A549 (cell line): ENCODE measurements at regions not wholly inside any gene's neighbourhood (a gene's known extent, or its start where the extent isn't known, plus 50 kb on each side); places are given as distances from the start of the nearest gene placed in this dataset.

Experiments used
- ATAC-seq, 2 experiments: fragments of 200-7000 bp in 1 of 2; fragments of >200 bp in 1 of 2; cut with Nextera tagmentation in 1 of 2; cut with Tn5 transposase in 1 of 2; 3 replicates each; pipeline versions ENCODE4 v1.8.0 to v1.9.1; 2018 to 2020; ENCODE audit warnings: mild to moderate bottlenecking in 1 of 2, moderate library complexity in 1 of 2
- CTCF ChIA-PET: fragments of 300-600 bp; sonication (Branson Sonifier 250); formaldehyde crosslinking; extraction: SDS; loops from one replicate; lab custom pipeline; 2021; ENCODE audit warnings: antibody characterized with exemption, inconsistent platforms; lab: Yijun Ruan, JAX
- POLR2A ChIA-PET: fragments of 350-600 bp; formaldehyde crosslinking; extraction: SDS; loops from one replicate; lab custom pipeline; 2021; ENCODE audit warnings: antibody characterized with exemption, inconsistent platforms; lab: Yijun Ruan, JAX
- DNase-seq, 2 experiments: peaks; one replicate each; pipeline versions ENCODE4 v3.0.0 to v3.0.0-alpha.2; 2011 to 2016; ENCODE audit warnings: low read depth in 1 of 2, low spot score in 1 of 2
- FAIRE-seq: peaks from 2 replicates; lab custom pipeline; 2011; peaks lifted over from hg19 to GRCh38; lab: Jason Lieb, UNC
- H3K27ac ChIP-seq, 2 experiments: fragments of >200 bp; sonication (Bioruptor Twin); formaldehyde crosslinking; 3 replicates each; pipeline ENCODE4 v1.5.1; 2016 to 2017
- H3K4me1 ChIP-seq: fragments of >200 bp; sonication (Bioruptor Twin); formaldehyde crosslinking; 3 replicates; pipeline ENCODE4 v1.6.1; 2016
- H3K4me2 ChIP-seq: fragments of >200 bp; sonication (Bioruptor Twin); formaldehyde crosslinking; 3 replicates; pipeline ENCODE4 v1.6.1; 2016
- H3K4me3 ChIP-seq: fragments of >200 bp; sonication (Bioruptor Twin); formaldehyde crosslinking; 3 replicates; pipeline ENCODE4 v1.5.1; 2016
- H3K9me3 ChIP-seq: fragments of >200 bp; sonication (Bioruptor Twin); formaldehyde crosslinking; 3 replicates; pipeline ENCODE4 v1.6.1; 2016
- CBX2 ChIP-seq: fragments of 200-600 bp; sonication (generic); IDR thresholded peaks from 2 replicates; pipeline ENCODE4 v1.6.1; 2016; ENCODE audit warnings: low read depth, mild to moderate bottlenecking, borderline replicate concordance
- EHF ChIP-seq: fragments of 250-450 bp; sonication (Bioruptor Pico); IDR thresholded peaks from 2 replicates; pipeline ENCODE4 v1.5.0; 2020; ENCODE audit warnings: mild to moderate bottlenecking
- FOXS1 ChIP-seq: fragments of 250-450 bp; sonication (Bioruptor Pico); IDR thresholded peaks from 2 replicates; pipeline ENCODE4 v1.5.0; 2020; ENCODE audit warnings: mild to moderate bottlenecking, moderate library complexity
- HDAC2 ChIP-seq: fragments of 200-600 bp; sonication (generic); IDR thresholded peaks from 2 replicates; pipeline ENCODE4 v1.6.1; 2016
- HEYL ChIP-seq: fragments of 250-450 bp; sonication (Bioruptor Pico); IDR thresholded peaks from 2 replicates; pipeline ENCODE4 v1.8.0; 2021; ENCODE audit warnings: mild to moderate bottlenecking, moderate library complexity
- HOXA7 ChIP-seq: fragments of 250-450 bp; sonication (Bioruptor Pico); IDR thresholded peaks from 2 replicates; pipeline ENCODE4 v1.5.0; 2020; ENCODE audit warnings: mild to moderate bottlenecking, moderate library complexity
- HOXB5 ChIP-seq: fragments of 250-450 bp; sonication (Bioruptor Pico); IDR thresholded peaks from 2 replicates; pipeline ENCODE4 v1.5.0; 2020; ENCODE audit warnings: mild to moderate bottlenecking, moderate library complexity
- JUNB ChIP-seq: fragments of >200 bp; sonication (Bioruptor Twin); formaldehyde crosslinking; IDR thresholded peaks from 2 replicates; pipeline ENCODE4 v1.6.1; 2016
- KDM5A ChIP-seq: fragments of 200-600 bp; sonication (generic); IDR thresholded peaks from 2 replicates; pipeline ENCODE4 v1.6.1; 2016; ENCODE audit warnings: antibody characterized with exemption, mild to moderate bottlenecking
- MAX ChIP-seq: IDR thresholded peaks from 2 replicates; pipeline ENCODE4 v1.6.1; 2012
- NFE2L2 ChIP-seq: fragments of 150-350 bp; conservative IDR thresholded peaks from 2 replicates; pipeline ENCODE4 v1.6.1; 2014; ENCODE audit warnings: low read length
- NPAS2 ChIP-seq: fragments of 250-450 bp; sonication (Bioruptor Pico); IDR thresholded peaks from 2 replicates; pipeline ENCODE4 v1.8.0; 2022; ENCODE audit warnings: mild to moderate bottlenecking, moderate library complexity, borderline replicate concordance
- PBX3 ChIP-seq: IDR thresholded peaks from 2 replicates; pipeline ENCODE4 v1.6.1; 2012
- POLR2A ChIP-seq: IDR thresholded peaks from 2 replicates; pipeline ENCODE4 v1.6.1; 2012; ENCODE audit warnings: mild to moderate bottlenecking, low read length
- RARB ChIP-seq: fragments of 250-450 bp; sonication (Bioruptor Pico); IDR thresholded peaks from 2 replicates; pipeline ENCODE4 v1.8.0; 2021; ENCODE audit warnings: mild to moderate bottlenecking, moderate library complexity
- RCOR1 ChIP-seq: fragments of 150-350 bp; IDR thresholded peaks from 2 replicates; pipeline ENCODE4 v1.6.1; 2014; ENCODE audit warnings: antibody characterized with exemption, low read length, low read depth
- RFX5 ChIP-seq: fragments of 450-650 bp; IDR thresholded peaks from 2 replicates; pipeline ENCODE4 v1.7.1; 2014; ENCODE audit warnings: antibody characterized with exemption, mild to moderate bottlenecking, moderate library complexity
- RNF2 ChIP-seq: fragments of 200-600 bp; sonication (generic); IDR thresholded peaks from 2 replicates; pipeline ENCODE4 v1.6.1; 2016; ENCODE audit warnings: low read depth, mild to moderate bottlenecking, antibody characterized with exemption, moderate library complexity, borderline replicate concordance
- SMC3 ChIP-seq: fragments of >200 bp; sonication (Bioruptor Twin); formaldehyde crosslinking; IDR thresholded peaks from 3 replicates; pipeline ENCODE4 v1.6.1; 2018; ENCODE audit warnings: inconsistent platforms
- SREBF2 ChIP-seq: fragments of 450-650 bp; IDR thresholded peaks from 2 replicates; pipeline ENCODE4 v1.6.1; 2014; ENCODE audit warnings: mild to moderate bottlenecking, moderate library complexity
- ZC3H11A ChIP-seq: fragments of 450-650 bp; IDR thresholded peaks from 2 replicates; pipeline ENCODE4 v1.6.1; 2014; ENCODE audit warnings: antibody characterized with exemption, mild to moderate bottlenecking
- ZFP36 ChIP-seq: fragments of 450-650 bp; IDR thresholded peaks from 2 replicates; pipeline ENCODE4 v1.6.1; 2014; ENCODE audit warnings: borderline replicate concordance; ENCODE audit not compliant: partially characterized antibody
- ZNF302 ChIP-seq: fragments of 250-450 bp; sonication (Bioruptor Pico); IDR thresholded peaks from 2 replicates; pipeline ENCODE4 v1.9.0; 2021; ENCODE audit warnings: inconsistent platforms, mild to moderate bottlenecking, moderate library complexity
- ZSCAN20 ChIP-seq: fragments of 250-450 bp; sonication (Bioruptor Pico); IDR thresholded peaks from 2 replicates; pipeline ENCODE4 v1.8.0; 2022; ENCODE audit warnings: mild to moderate bottlenecking, moderate library complexity
- WGBS: methylation state at CpG from one replicate; pipeline ENCODE4 v1.1.6; 2017; ENCODE audit errors: missing lambda C conversion rate; 5-methylcytosine and 5-hydroxymethylcytosine counted together
- TF ChIP-seq, protein P1 (sequence below): IDR thresholded peaks from 2 replicates; pipeline ENCODE4 v1.6.1; 2012; ENCODE audit warnings: low read depth, borderline replicate concordance
- TF ChIP-seq, protein P2 (sequence below): fragments of >200 bp; sonication (Bioruptor Twin); formaldehyde crosslinking; IDR thresholded peaks from 3 replicates; pipeline ENCODE4 v1.5.1; 2016
- TF ChIP-seq, protein P3 (sequence below): fragments of 200-600 bp; sonication (generic); IDR thresholded peaks from 2 replicates; pipeline ENCODE4 v1.6.1; 2016; ENCODE audit warnings: antibody characterized with exemption, mild to moderate bottlenecking, moderate library complexity
- TF ChIP-seq, protein P4 (sequence below): fragments of 150-350 bp; IDR thresholded peaks from 2 replicates; pipeline ENCODE4 v1.6.1; 2014; ENCODE audit warnings: low read depth, mild to moderate bottlenecking, low read length

DNA sequence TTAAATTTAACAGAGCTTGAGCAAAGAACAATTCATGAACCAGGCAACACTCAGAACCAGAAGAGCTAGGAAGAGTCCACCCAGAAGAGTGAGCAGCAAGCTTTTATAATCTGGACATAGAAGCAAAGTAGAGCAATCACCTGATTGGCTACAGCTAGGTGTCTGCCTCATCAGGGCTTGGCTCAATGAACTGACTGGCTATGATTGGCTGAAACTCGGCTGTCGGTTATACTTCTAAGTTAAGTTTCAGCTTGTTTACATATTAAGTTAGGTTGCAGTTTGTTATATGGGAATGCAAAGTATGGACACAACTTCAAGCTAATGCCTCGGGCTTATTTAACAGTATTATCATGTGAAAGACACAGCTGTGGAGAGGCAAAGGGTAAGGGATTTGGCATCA lies 63.2 kb upstream of the NABP1 start:
- 82% methylated on average over 3 of the region's 3 CpGs for WGBS
- POLR2A ChIA-PET = interaction anchor here (1.2 kb wide), 1 partner anchor 63 kb away, joined by 9 read pairs; the partner anchor contains the start of gene NABP1
- DNase-seq (no peak), ATAC-seq (no peak), FAIRE-seq (no peak)
- no peak overlapping the region for H3K4me3 ChIP-seq
- CTCF ChIA-PET = interaction anchor here (0.6 kb wide), 1 partner anchor 75 kb away, joined by 3 read pairs; no protein-coding TSS in a partner anchor
- H3K27ac ChIP-seq = no peak overlapping the region
- peaks cover 17% of the 10 kb centered on the region for H3K4me1 ChIP-seq
- H3K9me3 ChIP-seq = no peaks in the 10 kb centered on the region
- TF ChIP-seq JUNB = no peak
- TF ChIP-seq HEYL (CRISPR knock-in tag) = no peak
- TF ChIP-seq SMC3 = no peak
- TF ChIP-seq, protein P1, sequence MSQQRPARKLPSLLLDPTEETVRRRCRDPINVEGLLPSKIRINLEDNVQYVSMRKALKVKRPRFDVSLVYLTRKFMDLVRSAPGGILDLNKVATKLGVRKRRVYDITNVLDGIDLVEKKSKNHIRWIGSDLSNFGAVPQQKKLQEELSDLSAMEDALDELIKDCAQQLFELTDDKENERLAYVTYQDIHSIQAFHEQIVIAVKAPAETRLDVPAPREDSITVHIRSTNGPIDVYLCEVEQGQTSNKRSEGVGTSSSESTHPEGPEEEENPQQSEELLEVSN = no peak
- TF ChIP-seq ZC3H11A = no peak
- no peak for TF ChIP-seq MAX
- TF ChIP-seq, protein P2, sequence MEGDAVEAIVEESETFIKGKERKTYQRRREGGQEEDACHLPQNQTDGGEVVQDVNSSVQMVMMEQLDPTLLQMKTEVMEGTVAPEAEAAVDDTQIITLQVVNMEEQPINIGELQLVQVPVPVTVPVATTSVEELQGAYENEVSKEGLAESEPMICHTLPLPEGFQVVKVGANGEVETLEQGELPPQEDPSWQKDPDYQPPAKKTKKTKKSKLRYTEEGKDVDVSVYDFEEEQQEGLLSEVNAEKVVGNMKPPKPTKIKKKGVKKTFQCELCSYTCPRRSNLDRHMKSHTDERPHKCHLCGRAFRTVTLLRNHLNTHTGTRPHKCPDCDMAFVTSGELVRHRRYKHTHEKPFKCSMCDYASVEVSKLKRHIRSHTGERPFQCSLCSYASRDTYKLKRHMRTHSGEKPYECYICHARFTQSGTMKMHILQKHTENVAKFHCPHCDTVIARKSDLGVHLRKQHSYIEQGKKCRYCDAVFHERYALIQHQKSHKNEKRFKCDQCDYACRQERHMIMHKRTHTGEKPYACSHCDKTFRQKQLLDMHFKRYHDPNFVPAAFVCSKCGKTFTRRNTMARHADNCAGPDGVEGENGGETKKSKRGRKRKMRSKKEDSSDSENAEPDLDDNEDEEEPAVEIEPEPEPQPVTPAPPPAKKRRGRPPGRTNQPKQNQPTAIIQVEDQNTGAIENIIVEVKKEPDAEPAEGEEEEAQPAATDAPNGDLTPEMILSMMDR = no peak
- no peak for TF ChIP-seq SREBF2
- no peak for TF ChIP-seq ZSCAN20
- no peak for TF ChIP-seq EHF
- no peak for TF ChIP-seq RARB (CRISPR knock-in tag)
- TF ChIP-seq NFE2L2 = no peak
- no peak for TF ChIP-seq HOXB5 (CRISPR knock-in tag)
- TF ChIP-seq KDM5A = no peak
- TF ChIP-seq PBX3 = no peak
- H3K4me2 ChIP-seq = no peak overlapping the region

DNA sequence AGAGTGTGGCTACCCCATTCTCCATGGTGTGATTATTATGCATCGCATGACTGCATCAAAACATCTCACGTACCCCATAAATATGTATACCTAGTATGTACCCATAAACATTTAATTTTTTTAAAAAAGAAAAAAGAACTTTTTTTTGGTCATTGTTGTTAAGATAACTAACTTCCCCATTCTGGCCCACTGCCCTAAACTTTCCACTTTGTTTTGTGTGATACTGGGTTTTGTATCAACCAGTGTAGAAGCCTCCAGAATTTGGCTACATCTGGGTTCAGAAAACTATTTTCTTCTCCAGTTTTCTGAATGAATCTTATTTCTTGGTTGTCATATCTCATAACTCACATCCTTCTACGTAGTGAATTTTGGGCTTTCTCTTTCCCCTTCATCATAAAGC lies 62.3 kb upstream of the NABP1 start:
- WGBS = 95% methylated on average over 3 of the region's 3 CpGs
- POLR2A ChIA-PET = interaction anchor here (1.2 kb wide), 1 partner anchor 62 kb away, joined by 9 read pairs; the partner anchor contains the start of gene NABP1
- no peak for DNase-seq
- Histone ChIP-seq H3K9me3 (no peaks in the 10 kb centered on the region), H3K4me1 (peaks cover 21% of the 10 kb centered on the region), H3K4me3 (no peak overlapping the region), H3K4me2 (no peak overlapping the region), H3K27ac (no peak overlapping the region)
- no peak for FAIRE-seq
- no peak for ATAC-seq
- TF ChIP-seq ZNF302 (CRISPR knock-in tag) = no peak
- TF ChIP-seq HDAC2 = no peak
- TF ChIP-seq RNF2 = no peak
- TF ChIP-seq RFX5 = no peak
- no peak for TF ChIP-seq POLR2A
- TF ChIP-seq, protein P3, sequence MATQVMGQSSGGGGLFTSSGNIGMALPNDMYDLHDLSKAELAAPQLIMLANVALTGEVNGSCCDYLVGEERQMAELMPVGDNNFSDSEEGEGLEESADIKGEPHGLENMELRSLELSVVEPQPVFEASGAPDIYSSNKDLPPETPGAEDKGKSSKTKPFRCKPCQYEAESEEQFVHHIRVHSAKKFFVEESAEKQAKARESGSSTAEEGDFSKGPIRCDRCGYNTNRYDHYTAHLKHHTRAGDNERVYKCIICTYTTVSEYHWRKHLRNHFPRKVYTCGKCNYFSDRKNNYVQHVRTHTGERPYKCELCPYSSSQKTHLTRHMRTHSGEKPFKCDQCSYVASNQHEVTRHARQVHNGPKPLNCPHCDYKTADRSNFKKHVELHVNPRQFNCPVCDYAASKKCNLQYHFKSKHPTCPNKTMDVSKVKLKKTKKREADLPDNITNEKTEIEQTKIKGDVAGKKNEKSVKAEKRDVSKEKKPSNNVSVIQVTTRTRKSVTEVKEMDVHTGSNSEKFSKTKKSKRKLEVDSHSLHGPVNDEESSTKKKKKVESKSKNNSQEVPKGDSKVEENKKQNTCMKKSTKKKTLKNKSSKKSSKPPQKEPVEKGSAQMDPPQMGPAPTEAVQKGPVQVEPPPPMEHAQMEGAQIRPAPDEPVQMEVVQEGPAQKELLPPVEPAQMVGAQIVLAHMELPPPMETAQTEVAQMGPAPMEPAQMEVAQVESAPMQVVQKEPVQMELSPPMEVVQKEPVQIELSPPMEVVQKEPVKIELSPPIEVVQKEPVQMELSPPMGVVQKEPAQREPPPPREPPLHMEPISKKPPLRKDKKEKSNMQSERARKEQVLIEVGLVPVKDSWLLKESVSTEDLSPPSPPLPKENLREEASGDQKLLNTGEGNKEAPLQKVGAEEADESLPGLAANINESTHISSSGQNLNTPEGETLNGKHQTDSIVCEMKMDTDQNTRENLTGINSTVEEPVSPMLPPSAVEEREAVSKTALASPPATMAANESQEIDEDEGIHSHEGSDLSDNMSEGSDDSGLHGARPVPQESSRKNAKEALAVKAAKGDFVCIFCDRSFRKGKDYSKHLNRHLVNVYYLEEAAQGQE = no peak
- TF ChIP-seq, protein P1 = no peak
- TF ChIP-seq CBX2 = no peak
- no peak for TF ChIP-seq FOXS1
- no peak for TF ChIP-seq HOXA7 (CRISPR knock-in tag)
- no peak for TF ChIP-seq RCOR1
- TF ChIP-seq, protein P4, sequence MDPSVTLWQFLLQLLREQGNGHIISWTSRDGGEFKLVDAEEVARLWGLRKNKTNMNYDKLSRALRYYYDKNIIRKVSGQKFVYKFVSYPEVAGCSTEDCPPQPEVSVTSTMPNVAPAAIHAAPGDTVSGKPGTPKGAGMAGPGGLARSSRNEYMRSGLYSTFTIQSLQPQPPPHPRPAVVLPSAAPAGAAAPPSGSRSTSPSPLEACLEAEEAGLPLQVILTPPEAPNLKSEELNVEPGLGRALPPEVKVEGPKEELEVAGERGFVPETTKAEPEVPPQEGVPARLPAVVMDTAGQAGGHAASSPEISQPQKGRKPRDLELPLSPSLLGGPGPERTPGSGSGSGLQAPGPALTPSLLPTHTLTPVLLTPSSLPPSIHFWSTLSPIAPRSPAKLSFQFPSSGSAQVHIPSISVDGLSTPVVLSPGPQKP = no peak
- TF ChIP-seq ZFP36 = no peak
- no peak for TF ChIP-seq NPAS2 (CRISPR knock-in tag)
- CTCF ChIA-PET = interaction anchor here (1.2 kb wide), 1 partner anchor 39 kb away, joined by 3 read pairs; no protein-coding TSS in a partner anchor
